ENCODE measurements at regions not wholly inside any gene's neighbourhood (a gene's known extent, or its start where the extent isn't known, plus 50 kb on each side); places are given as distances from the start of the nearest gene placed in this dataset.

DNA sequence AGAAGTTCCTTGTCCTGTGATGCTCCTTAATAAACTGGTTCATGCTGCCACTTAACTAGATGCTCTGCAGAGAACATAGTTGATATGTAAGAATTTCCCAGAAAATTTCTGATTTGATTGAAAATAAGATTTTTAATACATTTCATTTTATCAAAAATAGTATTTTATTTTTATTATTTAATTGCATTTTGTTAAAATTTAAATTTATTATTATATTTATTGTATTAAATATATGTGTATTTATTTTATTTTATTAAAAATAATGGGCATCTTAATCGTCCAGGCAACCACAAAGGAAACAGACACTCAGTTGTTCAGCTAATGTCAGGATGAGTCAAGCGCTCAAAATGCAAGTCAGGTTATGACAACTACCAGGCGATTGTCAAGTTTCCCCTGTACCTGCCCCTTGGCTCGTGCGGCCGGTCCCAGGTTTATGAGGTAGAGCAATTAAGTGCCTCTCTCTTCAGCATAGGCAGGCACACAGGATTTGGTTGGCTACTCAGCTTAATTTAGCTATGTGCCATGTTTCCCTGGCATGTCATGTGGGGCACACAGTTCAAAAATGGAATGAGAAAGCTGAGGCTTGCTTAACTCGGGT, 361.2 kb downstream of the RND3 start:
- TF ChIP-seq, protein P1, sequence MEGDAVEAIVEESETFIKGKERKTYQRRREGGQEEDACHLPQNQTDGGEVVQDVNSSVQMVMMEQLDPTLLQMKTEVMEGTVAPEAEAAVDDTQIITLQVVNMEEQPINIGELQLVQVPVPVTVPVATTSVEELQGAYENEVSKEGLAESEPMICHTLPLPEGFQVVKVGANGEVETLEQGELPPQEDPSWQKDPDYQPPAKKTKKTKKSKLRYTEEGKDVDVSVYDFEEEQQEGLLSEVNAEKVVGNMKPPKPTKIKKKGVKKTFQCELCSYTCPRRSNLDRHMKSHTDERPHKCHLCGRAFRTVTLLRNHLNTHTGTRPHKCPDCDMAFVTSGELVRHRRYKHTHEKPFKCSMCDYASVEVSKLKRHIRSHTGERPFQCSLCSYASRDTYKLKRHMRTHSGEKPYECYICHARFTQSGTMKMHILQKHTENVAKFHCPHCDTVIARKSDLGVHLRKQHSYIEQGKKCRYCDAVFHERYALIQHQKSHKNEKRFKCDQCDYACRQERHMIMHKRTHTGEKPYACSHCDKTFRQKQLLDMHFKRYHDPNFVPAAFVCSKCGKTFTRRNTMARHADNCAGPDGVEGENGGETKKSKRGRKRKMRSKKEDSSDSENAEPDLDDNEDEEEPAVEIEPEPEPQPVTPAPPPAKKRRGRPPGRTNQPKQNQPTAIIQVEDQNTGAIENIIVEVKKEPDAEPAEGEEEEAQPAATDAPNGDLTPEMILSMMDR (IDR thresholded peaks at IDR 0.05): no peak
- TF ChIP-seq POLR2A (IDR thresholded peaks at IDR 0.05) (no peak), EP300 (IDR thresholded peaks at IDR 0.05) (no peak), POLR2AphosphoS5 (IDR thresholded peaks at IDR 0.05) (no peak)

Data from suprapubic skin (tissue), 4 donors.